Astrocyte of the cerebellum (primary cell): ENCODE measurements at regions not wholly inside any gene's neighbourhood (a gene's known extent, or its start where the extent isn't known, plus 50 kb on each side); places are given as distances from the start of the nearest gene placed in this dataset.

Source experiments
- DNase-seq: peaks from one replicate; pipeline ENCODE4 v3.0.0-alpha.2; 2011; ENCODE audit warnings: low read depth
- H3K4me3 ChIP-seq: 2 replicates; pipeline ENCODE4 v1.5.1; 2011; ENCODE audit warnings: mild to moderate bottlenecking, low read depth, low read length, moderate library complexity
- in situ Hi-C: cut with HindIII; loops from 2 replicates; pipeline ENCODE4 v1.10.0; 2017; ENCODE audit warnings: low sequenced_read_pairs
- TF ChIP-seq, protein P1 (sequence below): IDR thresholded peaks from 2 replicates; pipeline ENCODE4 v1.5.1; 2012; ENCODE audit warnings: low read length, low read depth, moderate library complexity, mild to moderate bottlenecking; ENCODE audit errors: missing control alignments

DNA sequence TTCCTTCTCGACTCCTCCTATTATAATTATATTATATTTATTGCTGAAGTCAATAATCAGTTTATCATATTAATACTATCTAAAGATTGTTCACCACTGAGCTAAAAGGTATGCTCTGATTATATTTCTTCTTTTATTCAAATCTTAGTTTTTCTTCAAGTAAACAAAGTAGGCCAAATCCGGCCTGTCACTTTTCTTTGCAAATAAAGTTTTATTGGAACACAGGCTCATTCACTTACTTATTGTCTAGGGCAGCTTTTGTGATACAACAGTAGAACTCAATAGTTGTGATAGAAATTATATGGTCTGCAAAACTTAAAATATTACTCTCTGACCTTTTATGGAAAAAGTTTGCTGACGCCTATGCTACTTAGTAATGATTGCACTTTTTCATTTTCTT is 92.4 kb upstream of the DNAJC19 start:
- in situ Hi-C loops: no loop called here
- no peak overlapping the region for H3K4me3 ChIP-seq
- TF ChIP-seq, protein P1, sequence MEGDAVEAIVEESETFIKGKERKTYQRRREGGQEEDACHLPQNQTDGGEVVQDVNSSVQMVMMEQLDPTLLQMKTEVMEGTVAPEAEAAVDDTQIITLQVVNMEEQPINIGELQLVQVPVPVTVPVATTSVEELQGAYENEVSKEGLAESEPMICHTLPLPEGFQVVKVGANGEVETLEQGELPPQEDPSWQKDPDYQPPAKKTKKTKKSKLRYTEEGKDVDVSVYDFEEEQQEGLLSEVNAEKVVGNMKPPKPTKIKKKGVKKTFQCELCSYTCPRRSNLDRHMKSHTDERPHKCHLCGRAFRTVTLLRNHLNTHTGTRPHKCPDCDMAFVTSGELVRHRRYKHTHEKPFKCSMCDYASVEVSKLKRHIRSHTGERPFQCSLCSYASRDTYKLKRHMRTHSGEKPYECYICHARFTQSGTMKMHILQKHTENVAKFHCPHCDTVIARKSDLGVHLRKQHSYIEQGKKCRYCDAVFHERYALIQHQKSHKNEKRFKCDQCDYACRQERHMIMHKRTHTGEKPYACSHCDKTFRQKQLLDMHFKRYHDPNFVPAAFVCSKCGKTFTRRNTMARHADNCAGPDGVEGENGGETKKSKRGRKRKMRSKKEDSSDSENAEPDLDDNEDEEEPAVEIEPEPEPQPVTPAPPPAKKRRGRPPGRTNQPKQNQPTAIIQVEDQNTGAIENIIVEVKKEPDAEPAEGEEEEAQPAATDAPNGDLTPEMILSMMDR: no peak
- no peak for DNase-seq

DNA sequence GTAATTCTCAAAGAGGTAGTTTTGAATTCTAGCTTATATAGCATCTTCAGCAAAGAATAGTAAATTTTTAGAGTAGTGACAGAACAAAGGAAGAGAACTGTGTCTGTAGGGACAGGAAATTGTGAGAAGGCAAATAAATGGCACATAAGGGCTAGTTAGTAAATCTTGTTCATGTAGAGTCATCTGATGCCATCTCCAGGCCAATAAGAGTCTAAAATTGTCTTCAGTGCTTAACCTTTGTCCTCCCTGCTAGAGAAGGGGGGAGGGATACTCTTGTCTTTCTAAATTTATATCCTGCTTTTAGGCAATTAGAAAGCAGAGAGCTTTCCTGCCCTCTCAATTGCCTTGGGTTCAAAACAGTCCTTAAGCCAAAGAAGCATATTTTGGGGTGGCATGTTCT is 87.0 kb upstream of the DNAJC19 start:
- TF ChIP-seq, protein P1: no peak
- no peak for DNase-seq
- no peak overlapping the region for H3K4me3 ChIP-seq
- in situ Hi-C loops: no loop called here

DNA sequence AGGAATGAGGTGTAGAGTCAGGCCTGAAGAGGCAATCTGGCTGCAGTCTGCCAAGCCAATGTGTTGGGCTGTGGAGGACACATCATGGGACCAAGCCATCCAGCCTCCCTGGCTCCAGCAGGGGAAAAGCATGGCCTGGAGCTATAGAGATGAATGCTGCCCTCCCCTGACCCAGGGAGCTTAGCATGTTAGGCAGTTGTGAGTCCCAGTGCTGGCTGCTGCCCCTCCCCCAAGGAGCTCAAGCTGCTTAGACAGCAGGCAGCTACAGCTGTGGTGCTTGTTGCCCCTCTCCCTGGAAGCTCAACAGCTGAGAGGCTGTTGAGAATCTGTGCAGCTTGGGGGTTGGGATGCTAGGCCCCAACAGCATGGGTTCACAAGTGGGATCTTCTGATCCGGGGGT is 85.6 kb upstream of the DNAJC19 start:
- in situ Hi-C loops: no loop called here
- DNase-seq: no peak
- TF ChIP-seq, protein P1: no peak

DNA sequence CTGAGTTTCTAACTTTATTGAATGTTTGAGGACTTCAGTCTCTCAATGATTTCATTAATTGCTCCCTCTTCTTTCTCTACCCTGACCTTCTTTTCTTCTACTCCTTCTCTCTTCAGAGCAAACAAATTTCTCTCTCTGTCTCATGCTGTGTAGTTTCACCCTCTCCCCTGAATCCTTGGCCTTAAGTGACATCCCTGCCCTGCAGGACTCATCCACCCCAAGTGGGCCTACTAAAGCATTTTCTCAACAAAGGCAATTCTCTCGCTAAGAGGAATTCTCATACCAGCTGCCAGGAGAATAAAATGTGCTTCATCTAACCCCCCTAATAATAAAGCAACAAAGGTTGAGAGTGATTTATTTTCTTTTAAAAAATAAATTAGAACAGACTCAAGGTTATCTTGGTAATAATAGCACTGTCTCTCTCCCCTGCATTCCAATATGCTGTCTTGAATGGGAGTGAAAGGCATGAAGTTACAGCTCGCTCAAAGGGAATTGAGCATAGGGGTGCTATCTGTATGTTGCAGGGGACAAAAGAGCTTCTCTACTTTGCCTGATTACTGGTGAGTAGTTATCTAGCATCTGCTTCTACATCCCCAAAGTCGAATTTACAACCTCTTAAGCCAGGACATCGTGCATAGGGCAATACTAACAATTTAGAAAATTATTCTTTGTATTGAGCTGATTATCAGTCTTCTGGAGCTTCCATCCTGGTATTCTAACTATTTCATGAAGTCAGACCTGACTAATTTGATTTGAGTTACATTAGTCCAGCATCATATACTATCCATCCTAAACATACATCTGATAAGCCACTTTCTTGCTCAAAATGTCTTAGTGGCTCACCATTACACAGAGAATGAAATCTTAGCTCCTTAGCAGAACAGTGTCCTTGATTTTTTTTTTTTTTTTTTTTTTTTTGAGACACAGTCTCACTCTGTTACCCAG is 76.9 kb upstream of the DNAJC19 start:
- in situ Hi-C loops: no loop called here
- DNase-seq: no peak
- TF ChIP-seq, protein P1: no peak
- no peak overlapping the region for H3K4me3 ChIP-seq

More for the DNA sequence above, 85.6 kb upstream of the DNAJC19 start:
- H3K4me3 ChIP-seq: no peak overlapping the region

DNA sequence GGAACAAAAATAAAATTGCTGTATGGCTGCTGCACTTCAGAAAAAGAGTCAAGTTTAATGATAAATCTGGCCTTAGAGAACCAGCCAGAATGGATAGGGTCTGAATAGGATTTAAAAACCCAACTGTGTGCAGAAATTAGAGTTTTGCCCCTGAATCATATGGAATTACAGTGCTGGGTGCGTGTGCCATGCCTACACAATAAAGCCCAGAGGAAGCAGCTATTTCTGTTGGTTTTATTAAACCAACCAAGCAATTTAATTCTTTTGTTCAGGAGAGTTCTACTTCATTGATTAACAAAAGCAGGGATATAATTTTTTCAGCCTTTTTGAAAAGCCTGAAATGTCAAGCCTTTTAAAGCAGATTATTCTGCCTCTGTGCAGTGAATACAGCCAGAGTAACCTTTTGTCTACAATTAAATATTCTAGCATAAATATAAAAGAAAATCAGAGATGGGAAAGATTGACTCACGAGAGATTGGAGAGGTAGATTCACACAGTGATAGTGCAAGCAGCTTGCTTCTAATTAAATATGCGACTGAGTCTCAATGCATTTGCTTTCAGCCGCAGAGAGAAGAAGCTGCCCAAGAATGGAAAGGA is 66.7 kb upstream of the DNAJC19 start:
- no peak for DNase-seq
- in situ Hi-C loops: no loop called here
- H3K4me3 ChIP-seq: no peak overlapping the region
- TF ChIP-seq, protein P1: no peak

DNA sequence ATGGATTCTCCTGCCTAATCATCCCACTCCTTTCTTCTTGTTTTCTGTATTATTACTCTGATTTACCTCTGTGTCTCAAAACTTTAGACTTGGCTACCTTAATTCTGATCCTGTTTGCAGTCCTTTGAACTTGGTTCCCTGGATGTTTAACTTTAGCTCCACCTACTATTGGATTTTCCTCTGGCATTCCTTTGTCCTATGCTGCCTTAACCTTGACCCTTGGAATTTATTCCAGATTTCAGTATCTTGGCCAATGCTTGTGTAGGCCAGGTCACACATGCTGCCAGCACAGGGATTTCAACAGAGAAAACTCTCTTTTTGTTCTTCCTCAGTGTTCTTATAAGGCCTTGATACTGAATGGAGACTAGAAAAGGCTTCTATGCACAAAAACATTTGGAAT is 65.0 kb upstream of the DNAJC19 start:
- TF ChIP-seq, protein P1: no peak
- in situ Hi-C loops: no loop called here
- no peak for DNase-seq
- no peak overlapping the region for H3K4me3 ChIP-seq
